ENCODE measurements at regions not wholly inside any gene's neighbourhood (a gene's known extent, or its start where the extent isn't known, plus 50 kb on each side); places are given as distances from the start of the nearest gene placed in this dataset.

- Histone ChIP-seq H2AFZ (ENCODE audit: insufficient read depth, low read depth, low read length, poor library complexity, severe bottlenecking) (no peak overlapping the region), H3K27me3 (ENCODE audit: control insufficient read depth in 2 of 2, insufficient read depth in 2 of 2, low read length in 2 of 2) (no peaks in the 10 kb centered on the region), H4K20me1 (ENCODE audit: insufficient read depth, low read length) (no peaks in the 10 kb centered on the region), H3K36me3 (replicated peaks in 1 of 2; ENCODE audit: control insufficient read depth in 1 of 2, insufficient read depth in 2 of 2, low read length in 2 of 2) (no peaks in the 10 kb centered on the region), H3K4me3 (replicated peaks in 1 of 3; ENCODE audit: low read depth in 2 of 3, low read length in 3 of 3) (no peak overlapping the region), H3K9ac (ENCODE audit: insufficient read depth, low read length, poor library complexity, severe bottlenecking) (no peak overlapping the region), H3K27ac (ENCODE audit: low read depth in 1 of 2, low read length in 2 of 2) (no peak overlapping the region), H3K4me1 (ENCODE audit: control insufficient read depth in 1 of 2, insufficient read depth in 2 of 2, low read length in 2 of 2) (no peaks in the 10 kb centered on the region), H3K79me2 (ENCODE audit: insufficient read depth, low read length) (no peaks in the 10 kb centered on the region), H3K9me3 (replicated peaks in 1 of 2; ENCODE audit: control insufficient read depth in 1 of 2, insufficient read depth in 1 of 2, low read length in 2 of 2) (no peaks in the 10 kb centered on the region), H3K4me2 (replicated peaks; ENCODE audit: extremely low read depth, low read length, poor library complexity, severe bottlenecking) (no peak overlapping the region)
- H3K4me1 Mint-ChIP-seq = no peaks in the 10 kb centered on the region
- intact Hi-C loops (cut with micrococcal nuclease) = no loop called here
- DNase-seq = no peak
- TF ChIP-seq, protein P1, sequence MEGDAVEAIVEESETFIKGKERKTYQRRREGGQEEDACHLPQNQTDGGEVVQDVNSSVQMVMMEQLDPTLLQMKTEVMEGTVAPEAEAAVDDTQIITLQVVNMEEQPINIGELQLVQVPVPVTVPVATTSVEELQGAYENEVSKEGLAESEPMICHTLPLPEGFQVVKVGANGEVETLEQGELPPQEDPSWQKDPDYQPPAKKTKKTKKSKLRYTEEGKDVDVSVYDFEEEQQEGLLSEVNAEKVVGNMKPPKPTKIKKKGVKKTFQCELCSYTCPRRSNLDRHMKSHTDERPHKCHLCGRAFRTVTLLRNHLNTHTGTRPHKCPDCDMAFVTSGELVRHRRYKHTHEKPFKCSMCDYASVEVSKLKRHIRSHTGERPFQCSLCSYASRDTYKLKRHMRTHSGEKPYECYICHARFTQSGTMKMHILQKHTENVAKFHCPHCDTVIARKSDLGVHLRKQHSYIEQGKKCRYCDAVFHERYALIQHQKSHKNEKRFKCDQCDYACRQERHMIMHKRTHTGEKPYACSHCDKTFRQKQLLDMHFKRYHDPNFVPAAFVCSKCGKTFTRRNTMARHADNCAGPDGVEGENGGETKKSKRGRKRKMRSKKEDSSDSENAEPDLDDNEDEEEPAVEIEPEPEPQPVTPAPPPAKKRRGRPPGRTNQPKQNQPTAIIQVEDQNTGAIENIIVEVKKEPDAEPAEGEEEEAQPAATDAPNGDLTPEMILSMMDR (IDR thresholded peaks at IDR 0.05) = no peak
- H3K27ac Mint-ChIP-seq = no peak overlapping the region
- no CpG with 5 or more reads among the region's 5 CpGs for WGBS (ENCODE audit: insufficient coverage)
- H3K27me3 Mint-ChIP-seq (ENCODE audit: low read depth in 3 of 3) = peaks cover 0 to 4% (median 3%) of the 10 kb centered on the region in 3 donors
- no peak overlapping the region for H3K4me3 Mint-ChIP-seq
- peaks cover 0 to 15% (median 3%) of the 10 kb centered on the region in 7 donors for H3K9me3 Mint-ChIP-seq
- no peaks in the 10 kb centered on the region for H3K36me3 Mint-ChIP-seq
These were observed 681.0 kb upstream of the USP24 start for GRCh38 chr1:55896210-55896609.

GRCh38 chr1:55894521-55894920 lies 679.4 kb upstream of the USP24 start:
- Histone ChIP-seq H3K4me1 (ENCODE audit: control insufficient read depth in 1 of 2, insufficient read depth in 2 of 2, low read length in 2 of 2) (no peaks in the 10 kb centered on the region), H3K9ac (ENCODE audit: insufficient read depth, low read length, poor library complexity, severe bottlenecking) (no peak overlapping the region), H3K36me3 (replicated peaks in 1 of 2; ENCODE audit: control insufficient read depth in 1 of 2, insufficient read depth in 2 of 2, low read length in 2 of 2) (no peaks in the 10 kb centered on the region), H2AFZ (ENCODE audit: insufficient read depth, low read depth, low read length, poor library complexity, severe bottlenecking) (no peak overlapping the region), H3K79me2 (ENCODE audit: insufficient read depth, low read length) (no peaks in the 10 kb centered on the region), H3K4me3 (replicated peaks in 1 of 3; ENCODE audit: low read depth in 2 of 3, low read length in 3 of 3) (no peak overlapping the region), H3K27ac (ENCODE audit: low read depth in 1 of 2, low read length in 2 of 2) (no peak overlapping the region), H4K20me1 (ENCODE audit: insufficient read depth, low read length) (no peaks in the 10 kb centered on the region), H3K9me3 (replicated peaks in 1 of 2; ENCODE audit: control insufficient read depth in 1 of 2, insufficient read depth in 1 of 2, low read length in 2 of 2) (no peaks in the 10 kb centered on the region), H3K27me3 (ENCODE audit: control insufficient read depth in 2 of 2, insufficient read depth in 2 of 2, low read length in 2 of 2) (no peaks in the 10 kb centered on the region), H3K4me2 (replicated peaks; ENCODE audit: extremely low read depth, low read length, poor library complexity, severe bottlenecking) (no peak overlapping the region)
- DNase-seq = no peak
- intact Hi-C loops (cut with micrococcal nuclease) = no loop called here
- Mint-ChIP-seq H3K4me1 (no peaks in the 10 kb centered on the region), H3K36me3 (no peaks in the 10 kb centered on the region), H3K4me3 (no peak overlapping the region), H3K27ac (no peak overlapping the region), H3K27me3 (ENCODE audit: low read depth in 3 of 3) (peaks cover 0 to 4% (median 1%) of the 10 kb centered on the region in 3 donors), H3K9me3 (peaks cover 0 to 7% (median 2%) of the 10 kb centered on the region in 7 donors)
- WGBS (ENCODE audit: insufficient coverage) = 67% methylated on average over 1 of the region's 2 CpGs
- TF ChIP-seq, protein P1 (IDR thresholded peaks at IDR 0.05) = no peak

All from CD14-positive monocyte (primary cell).